Lung (tissue), 11 donors: ENCODE measurements at regions not wholly inside any gene's neighbourhood (a gene's known extent, or its start where the extent isn't known, plus 50 kb on each side); places are given as distances from the start of the nearest gene placed in this dataset.

Experiments
- ATAC-seq: fragments of 200-7000 bp; cut with Tn5 transposase; one replicate; pipeline ENCODE4 v1.9.1; 2020; ENCODE audit warnings: moderate number of reproducible peaks; ENCODE audit not compliant: insufficient read depth, low FRiP score
- DNase-seq, 3 donors: peaks; one replicate each; pipeline ENCODE4 v3.0.0-alpha.2; 2013 to 2017
- H3K27ac ChIP-seq, 2 donors: one replicate each; pipeline ENCODE4 v1.5.1; 2013; ENCODE audit warnings: mild to moderate bottlenecking in 2 of 2, moderate library complexity in 2 of 2, control low read depth in 1 of 2, inconsistent platforms in 1 of 2, low read depth in 1 of 2, low read length in 1 of 2
- H3K27me3 ChIP-seq, 3 donors: one replicate each; pipeline ENCODE4 v1.5.1; 2013; ENCODE audit warnings: low read length in 2 of 3; ENCODE audit not compliant: control insufficient read depth in 3 of 3, insufficient read depth in 3 of 3
- H3K36me3 ChIP-seq, 4 donors: one replicate each; pipeline ENCODE4 v1.5.1; 2013; ENCODE audit warnings: low read length in 4 of 4, mild to moderate bottlenecking in 1 of 4, moderate library complexity in 1 of 4; ENCODE audit not compliant: control insufficient read depth in 4 of 4, insufficient read depth in 4 of 4
- H3K4me1 ChIP-seq, 5 donors: one replicate each; pipeline ENCODE4 v1.5.1; 2013; ENCODE audit warnings: low read length in 5 of 5, mild to moderate bottlenecking in 2 of 5, moderate library complexity in 1 of 5; ENCODE audit not compliant: control insufficient read depth in 5 of 5, insufficient read depth in 5 of 5
- H3K4me3 ChIP-seq: one replicate; pipeline ENCODE4 v1.5.1; 2013; ENCODE audit warnings: mild to moderate bottlenecking, control low read depth, moderate library complexity
- H3K9ac ChIP-seq, 2 donors: one replicate each; pipeline ENCODE4 v1.5.1; 2013; ENCODE audit warnings: low read length in 2 of 2, control low read depth in 1 of 2; ENCODE audit not compliant: insufficient read depth in 1 of 2
- H3K9me3 ChIP-seq, 4 donors: one replicate each; pipeline ENCODE4 v1.5.1; 2013; ENCODE audit warnings: low read length in 3 of 4, mild to moderate bottlenecking in 1 of 4, moderate library complexity in 1 of 4; ENCODE audit not compliant: control insufficient read depth in 4 of 4, insufficient read depth in 3 of 4
- CTCF ChIP-seq: IDR thresholded peaks from 2 replicates; pipeline ENCODE4 v1.5.1; 2012; ENCODE audit warnings: mild to moderate bottlenecking; ENCODE audit errors: control extremely low read depth, extremely low read depth
- WGBS, 2 donors: extraction: QIAGEN DNeasy Blood & Tissue Kit; methylation state at CpG; one replicate each; pipeline ENCODE4 v1.1.7; 2013; 5-methylcytosine and 5-hydroxymethylcytosine counted together
- donor health status: control.
- donor health status: control.
- donor health status: Bipolar disorder and iron deficiency.
- donor health status: healthy.
- donor health status: DM: yes; HTN: yes; CAD: no.

GRCh38 chr2:235141411-235142128, 189.8 kb downstream of the SH3BP4 start:
- peaks cover 0 to 3% (median 0%) of the 10 kb centered on the region in 5 donors for H3K4me1 ChIP-seq
- no peaks in the 10 kb centered on the region for H3K36me3 ChIP-seq
- H3K27me3 ChIP-seq = no peaks in the 10 kb centered on the region
- ATAC-seq (no peak), DNase-seq (no peak)
- no peak for TF ChIP-seq CTCF
- WGBS, 2 donors = 86 to 97% methylated on average over 12 of the region's 12 CpGs
- no peak overlapping the region for H3K4me3 ChIP-seq
- H3K9me3 ChIP-seq = no peaks in the 10 kb centered on the region
- H3K9ac ChIP-seq = no peak overlapping the region
- H3K27ac ChIP-seq = no peak overlapping the region

GRCh38 chr2:235142601-235143000, 190.8 kb downstream of the SH3BP4 start:
- H3K36me3 ChIP-seq = no peaks in the 10 kb centered on the region
- H3K4me1 ChIP-seq = peaks cover 0 to 5% (median 0%) of the 10 kb centered on the region in 5 donors
- DNase-seq (no peak), ATAC-seq (no peak)
- WGBS, 2 donors = 75 to 80% methylated on average over 4 of the region's 4 CpGs
- no peak for TF ChIP-seq CTCF
- no peak overlapping the region for H3K4me3 ChIP-seq
- H3K27ac ChIP-seq = no peak overlapping the region
- H3K9me3 ChIP-seq = no peaks in the 10 kb centered on the region
- H3K9ac ChIP-seq = no peak overlapping the region
- H3K27me3 ChIP-seq = no peaks in the 10 kb centered on the region

- Histone ChIP-seq H3K4me3 (no peak overlapping the region), H3K36me3 (no peaks in the 10 kb centered on the region), H3K27me3 (no peaks in the 10 kb centered on the region), H3K9me3 (no peaks in the 10 kb centered on the region), H3K27ac (no peak overlapping the region), H3K9ac (no peak overlapping the region), H3K4me1 (peaks cover 0 to 5% (median 0%) of the 10 kb centered on the region in 5 donors)
- TF ChIP-seq CTCF = no peak
- DNase-seq = no peak
- WGBS, 2 donors = 69 to 71% methylated on average over 2 of the region's 2 CpGs
- no peak for ATAC-seq
Observed at GRCh38 chr2:235143789-235144188, 192.0 kb downstream of the SH3BP4 start.

DNA sequence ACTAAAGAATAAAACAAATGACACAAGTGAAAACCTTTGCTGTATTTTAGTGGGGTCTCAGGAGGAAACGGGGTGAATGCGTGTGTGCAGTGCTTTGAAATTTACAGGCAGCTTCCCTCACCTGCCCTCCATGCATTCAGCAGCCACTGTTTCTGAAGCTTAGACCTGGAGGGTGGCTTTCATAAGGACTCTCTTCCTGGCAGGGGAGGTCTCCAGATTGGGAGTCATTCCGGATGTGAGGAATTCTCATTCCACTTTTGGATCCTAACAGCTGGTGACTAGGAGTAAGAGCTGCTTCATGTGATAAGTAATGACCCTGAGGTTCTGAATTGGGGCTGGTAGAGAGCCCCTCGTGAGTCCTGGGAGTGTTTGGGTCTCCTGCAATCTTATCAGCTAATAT, 192.5 kb downstream of the SH3BP4 start:
- 64 to 85% methylated on average over 4 of the region's 4 CpGs for WGBS, 2 donors
- Histone ChIP-seq H3K36me3 (no peaks in the 10 kb centered on the region), H3K9me3 (no peaks in the 10 kb centered on the region), H3K4me3 (no peak overlapping the region), H3K4me1 (peaks cover 0 to 5% (median 0%) of the 10 kb centered on the region in 5 donors), H3K9ac (no peak overlapping the region), H3K27me3 (no peaks in the 10 kb centered on the region), H3K27ac (no peak overlapping the region)
- DNase-seq (no peak), ATAC-seq (no peak)
- no peak for TF ChIP-seq CTCF
